Osteoblast (primary cell): ENCODE measurements at regions not wholly inside any gene's neighbourhood (a gene's known extent, or its start where the extent isn't known, plus 50 kb on each side); places are given as distances from the start of the nearest gene placed in this dataset.
A peak's percentile ranks its signal among the peaks of the same experiment; 100 is the strongest.

Experiments
- DNase-seq: peaks from one replicate; pipeline ENCODE4 v3.0.0; 2011; ENCODE audit warnings: low spot score, mixed read lengths; ENCODE audit not compliant: insufficient read length; ENCODE audit errors: missing footprints
- H2AFZ ChIP-seq: 2 replicates; pipeline ENCODE4 v1.6.0; 2011; ENCODE audit warnings: mild to moderate bottlenecking, low read length
- H3K27ac ChIP-seq: 2 replicates; pipeline ENCODE4 v1.5.1; 2011; ENCODE audit warnings: mild to moderate bottlenecking, low read depth, low read length, moderate library complexity
- H3K27me3 ChIP-seq: 2 replicates; pipeline ENCODE4 v1.6.0; 2012; ENCODE audit warnings: mild to moderate bottlenecking, control low read depth, inconsistent platforms, low read length, moderate library complexity; ENCODE audit not compliant: insufficient read depth
- H3K36me3 ChIP-seq: 2 replicates; pipeline ENCODE4 v1.5.1; 2011; ENCODE audit warnings: mild to moderate bottlenecking, low read length, control low read depth, moderate library complexity; ENCODE audit not compliant: insufficient read depth
- H3K4me1 ChIP-seq: 2 replicates; pipeline ENCODE4 v1.5.1; 2011; ENCODE audit warnings: mild to moderate bottlenecking, low read length, control low read depth, moderate library complexity; ENCODE audit not compliant: insufficient read depth
- H3K4me2 ChIP-seq: 2 replicates; pipeline ENCODE4 v1.6.0; 2011; ENCODE audit warnings: mild to moderate bottlenecking, low read length; ENCODE audit not compliant: insufficient read depth
- H3K4me3 ChIP-seq: fragments of 200-600 bp; sonication (generic); 3 replicates; pipeline ENCODE4 v1.5.1; 2012; ENCODE audit warnings: mild to moderate bottlenecking, low read length, inconsistent platforms; ENCODE audit not compliant: insufficient read depth
- H3K79me2 ChIP-seq: 2 replicates; pipeline ENCODE4 v1.6.0; 2012; ENCODE audit warnings: mild to moderate bottlenecking, low read length, control low read depth, inconsistent platforms; ENCODE audit not compliant: insufficient read depth
- H3K9me3 ChIP-seq: 2 replicates; pipeline ENCODE4 v1.5.1; 2011; ENCODE audit warnings: low read depth, low read length, control low read depth
- H4K20me1 ChIP-seq: 2 replicates; pipeline ENCODE4 v1.6.0; 2012; ENCODE audit warnings: mild to moderate bottlenecking, low read length, control low read depth; ENCODE audit not compliant: insufficient read depth
- CTCF ChIP-seq: IDR thresholded peaks from 2 replicates; pipeline ENCODE4 v1.5.1; 2011; ENCODE audit warnings: mild to moderate bottlenecking, low read depth, low read length, moderate library complexity; ENCODE audit errors: extremely low read depth

GRCh38 chr2:51633073-51633472 is 601.1 kb upstream of the NRXN1 start:
- peak overlapping the region; percentile 41 for H2AFZ ChIP-seq
- H3K36me3 ChIP-seq, result no peaks in the 10 kb centered on the region
- no peak for DNase-seq
- H3K79me2 ChIP-seq, result no peaks in the 10 kb centered on the region
- no peaks in the 10 kb centered on the region for H3K9me3 ChIP-seq
- no peak overlapping the region for H3K4me2 ChIP-seq
- no peak overlapping the region for H3K4me3 ChIP-seq
- no peaks in the 10 kb centered on the region for H3K27me3 ChIP-seq
- TF ChIP-seq CTCF, result no peak
- no peaks in the 10 kb centered on the region for H3K4me1 ChIP-seq
- H3K27ac ChIP-seq, result no peak overlapping the region
- no peaks in the 10 kb centered on the region for H4K20me1 ChIP-seq

GRCh38 chr2:51629406-51629805 is 597.5 kb upstream of the NRXN1 start:
- no peak for DNase-seq
- Histone ChIP-seq H3K4me1 (no peaks in the 10 kb centered on the region), H3K27me3 (no peaks in the 10 kb centered on the region), H3K4me2 (no peak overlapping the region), H3K79me2 (no peaks in the 10 kb centered on the region), H2AFZ (no peak overlapping the region), H3K4me3 (no peak overlapping the region), H3K9me3 (no peaks in the 10 kb centered on the region), H3K27ac (no peak overlapping the region), H3K36me3 (no peaks in the 10 kb centered on the region), H4K20me1 (no peaks in the 10 kb centered on the region)
- TF ChIP-seq CTCF, result no peak

GRCh38 chr2:51628917-51629316 is 597.0 kb upstream of the NRXN1 start:
- Histone ChIP-seq H3K4me3 (no peak overlapping the region), H4K20me1 (no peaks in the 10 kb centered on the region), H3K4me2 (no peak overlapping the region), H2AFZ (peak overlapping the region; percentile 25), H3K79me2 (no peaks in the 10 kb centered on the region), H3K27ac (no peak overlapping the region), H3K9me3 (no peaks in the 10 kb centered on the region), H3K36me3 (no peaks in the 10 kb centered on the region), H3K27me3 (no peaks in the 10 kb centered on the region), H3K4me1 (no peaks in the 10 kb centered on the region)
- no peak for DNase-seq
- no peak for TF ChIP-seq CTCF

GRCh38 chr2:51624995-51625394 is 593.1 kb upstream of the NRXN1 start:
- no peak for TF ChIP-seq CTCF
- no peaks in the 10 kb centered on the region for H4K20me1 ChIP-seq
- H3K4me1 ChIP-seq, result no peaks in the 10 kb centered on the region
- no peak for DNase-seq
- no peak overlapping the region for H3K4me3 ChIP-seq
- peak overlapping the region; percentile 5 for H2AFZ ChIP-seq
- no peaks in the 10 kb centered on the region for H3K9me3 ChIP-seq
- H3K27me3 ChIP-seq, result no peaks in the 10 kb centered on the region
- H3K79me2 ChIP-seq, result no peaks in the 10 kb centered on the region
- no peak overlapping the region for H3K27ac ChIP-seq
- H3K4me2 ChIP-seq, result no peak overlapping the region
- H3K36me3 ChIP-seq, result no peaks in the 10 kb centered on the region
